SK-N-MC (cell line): ENCODE measurements at regions not wholly inside any gene's neighbourhood (a gene's known extent, or its start where the extent isn't known, plus 50 kb on each side); places are given as distances from the start of the nearest gene placed in this dataset.

ENCODE experiments used
- EZH2 ChIP-seq: fragments of 200-600 bp; sonication (generic); IDR thresholded peaks from one replicate; pipeline ENCODE4 v1.6.1; 2017; ENCODE audit warnings: antibody characterized with exemption
- FOXP2 ChIP-seq: optimal IDR thresholded peaks from 2 replicates; pipeline ENCODE3; 2011; ENCODE audit warnings: mild to moderate bottlenecking, moderate library complexity; ENCODE audit not compliant: insufficient read depth; ENCODE audit errors: extremely low read length, control extremely low read depth
- POLR2AphosphoS5 ChIP-seq: IDR thresholded peaks from 2 replicates; pipeline ENCODE4 v1.6.1; 2012; ENCODE audit warnings: mild to moderate bottlenecking, low read depth, low read length, borderline replicate concordance

- no peak for TF ChIP-seq POLR2AphosphoS5
- no peak for TF ChIP-seq EZH2
- no peak for TF ChIP-seq FOXP2
Measured at GRCh38 chr13:97539651-97540610, 106.0 kb downstream of the RAP2A start.
